ENCODE measurements at regions not wholly inside any gene's neighbourhood (a gene's known extent, or its start where the extent isn't known, plus 50 kb on each side); places are given as distances from the start of the nearest gene placed in this dataset.

GRCh38 chr4:79049840-79050540 is 110.8 kb upstream of the PAQR3 start:
- H3K4me3 Mint-ChIP-seq, result no peak overlapping the region
- TF ChIP-seq CTCF (IDR thresholded peaks at IDR 0.05; ENCODE audit: unreplicated experiment in 3 of 3), result no peak
- H3K27me3 Mint-ChIP-seq (ENCODE audit: low read depth), result peaks cover 4% of the 10 kb centered on the region
- H3K9me3 Mint-ChIP-seq, result no peaks in the 10 kb centered on the region
- peak overlapping the region; percentile 1 to 22 (median 14) for H3K27ac Mint-ChIP-seq
- peaks cover 47% of the 10 kb centered on the region for H3K4me1 Mint-ChIP-seq
- no peaks in the 10 kb centered on the region for H3K36me3 Mint-ChIP-seq (ENCODE audit: low read depth)

GRCh38 chr4:79048878-79049277 is 109.6 kb upstream of the PAQR3 start:
- TF ChIP-seq CTCF (IDR thresholded peaks at IDR 0.05; ENCODE audit: unreplicated experiment in 3 of 3), result no peak
- H3K27ac Mint-ChIP-seq, result peak overlapping the region in 2 of 3 experiments; percentile 51 to 57
- no peaks in the 10 kb centered on the region for H3K36me3 Mint-ChIP-seq (ENCODE audit: low read depth)
- peaks cover 58% of the 10 kb centered on the region for H3K4me1 Mint-ChIP-seq
- H3K4me3 Mint-ChIP-seq, result no peak overlapping the region
- H3K9me3 Mint-ChIP-seq, result no peaks in the 10 kb centered on the region
- peaks cover 4% of the 10 kb centered on the region for H3K27me3 Mint-ChIP-seq (ENCODE audit: low read depth)

- Mint-ChIP-seq H3K27ac (peak overlapping the region in 2 of 3 experiments; percentile 13 to 73), H3K27me3 (ENCODE audit: low read depth) (no peaks in the 10 kb centered on the region), H3K36me3 (ENCODE audit: low read depth) (no peaks in the 10 kb centered on the region), H3K4me3 (no peak overlapping the region), H3K9me3 (no peaks in the 10 kb centered on the region), H3K4me1 (peaks cover 66% of the 10 kb centered on the region)
- no peak for TF ChIP-seq CTCF (IDR thresholded peaks at IDR 0.05; ENCODE audit: unreplicated experiment in 3 of 3)
These were observed 108.1 kb upstream of the PAQR3 start for GRCh38 chr4:79047316-79047715.

- TF ChIP-seq CTCF (IDR thresholded peaks at IDR 0.05; ENCODE audit: unreplicated experiment in 3 of 3), result no peak
- H3K4me1 Mint-ChIP-seq, result peaks cover 64% of the 10 kb centered on the region
- no peaks in the 10 kb centered on the region for H3K9me3 Mint-ChIP-seq
- no peak overlapping the region for H3K4me3 Mint-ChIP-seq
- no peaks in the 10 kb centered on the region for H3K36me3 Mint-ChIP-seq (ENCODE audit: low read depth)
- peak overlapping the region in 1 of 3 experiments; percentile 10 for H3K27ac Mint-ChIP-seq
- no peaks in the 10 kb centered on the region for H3K27me3 Mint-ChIP-seq (ENCODE audit: low read depth)
These were observed 106.9 kb upstream of the PAQR3 start for GRCh38 chr4:79046016-79046592.

GRCh38 chr4:79044141-79044659 is 105.0 kb upstream of the PAQR3 start:
- Mint-ChIP-seq H3K27ac (peak overlapping the region in 2 of 3 experiments; percentile 17 to 63), H3K4me1 (peaks cover 54% of the 10 kb centered on the region), H3K9me3 (no peaks in the 10 kb centered on the region), H3K36me3 (ENCODE audit: low read depth) (no peaks in the 10 kb centered on the region), H3K27me3 (ENCODE audit: low read depth) (no peaks in the 10 kb centered on the region), H3K4me3 (no peak overlapping the region)
- TF ChIP-seq CTCF (IDR thresholded peaks at IDR 0.05; ENCODE audit: unreplicated experiment in 3 of 3), result no peak
